ENCODE measurements at regions not wholly inside any gene's neighbourhood (a gene's known extent, or its start where the extent isn't known, plus 50 kb on each side); places are given as distances from the start of the nearest gene placed in this dataset.

GRCh38 chr22:48171271-48171691 lies 1408.8 kb downstream of the TBC1D22A start:
- Histone ChIP-seq H3K4me3 (ENCODE audit: low read length) (no peak overlapping the region), H3K27ac (ENCODE audit: low read depth, low read length) (no peak overlapping the region), H3K9ac (ENCODE audit: low read length) (no peak overlapping the region), H3K27me3 (ENCODE audit: control insufficient read depth, insufficient read depth, low read length) (no peaks in the 10 kb centered on the region), H3K36me3 (ENCODE audit: control insufficient read depth, insufficient read depth, low read length) (no peaks in the 10 kb centered on the region), H3K4me1 (ENCODE audit: control insufficient read depth, insufficient read depth, low read length) (no peaks in the 10 kb centered on the region)

- Histone ChIP-seq H3K4me3 (ENCODE audit: low read length) (no peak overlapping the region), H3K27me3 (ENCODE audit: control insufficient read depth, insufficient read depth, low read length) (no peaks in the 10 kb centered on the region), H3K36me3 (ENCODE audit: control insufficient read depth, insufficient read depth, low read length) (no peaks in the 10 kb centered on the region), H3K9ac (ENCODE audit: low read length) (no peak overlapping the region), H3K27ac (ENCODE audit: low read depth, low read length) (no peak overlapping the region), H3K4me1 (ENCODE audit: control insufficient read depth, insufficient read depth, low read length) (no peaks in the 10 kb centered on the region)
Observed at GRCh38 chr22:48169227-48169626, 1406.8 kb downstream of the TBC1D22A start.

- Histone ChIP-seq H3K27me3 (ENCODE audit: control insufficient read depth, insufficient read depth, low read length) (no peaks in the 10 kb centered on the region), H3K4me1 (ENCODE audit: control insufficient read depth, insufficient read depth, low read length) (no peaks in the 10 kb centered on the region), H3K4me3 (ENCODE audit: low read length) (no peak overlapping the region), H3K36me3 (ENCODE audit: control insufficient read depth, insufficient read depth, low read length) (no peaks in the 10 kb centered on the region), H3K9ac (ENCODE audit: low read length) (no peak overlapping the region), H3K27ac (ENCODE audit: low read depth, low read length) (no peak overlapping the region)
Observed at GRCh38 chr22:48167238-48167637, 1404.8 kb downstream of the TBC1D22A start.

GRCh38 chr22:48161298-48161697 lies 1398.8 kb downstream of the TBC1D22A start:
- no peaks in the 10 kb centered on the region for H3K27me3 ChIP-seq (ENCODE audit: control insufficient read depth, insufficient read depth, low read length)
- H3K27ac ChIP-seq (ENCODE audit: low read depth, low read length) = no peak overlapping the region
- H3K4me1 ChIP-seq (ENCODE audit: control insufficient read depth, insufficient read depth, low read length) = no peaks in the 10 kb centered on the region
- no peaks in the 10 kb centered on the region for H3K36me3 ChIP-seq (ENCODE audit: control insufficient read depth, insufficient read depth, low read length)
- H3K9ac ChIP-seq (ENCODE audit: low read length) = no peak overlapping the region
- no peak overlapping the region for H3K4me3 ChIP-seq (ENCODE audit: low read length)

- H3K9ac ChIP-seq (ENCODE audit: low read length) = no peak overlapping the region
- no peaks in the 10 kb centered on the region for H3K27me3 ChIP-seq (ENCODE audit: control insufficient read depth, insufficient read depth, low read length)
Observed at GRCh38 chr22:48157676-48158075, 1395.2 kb downstream of the TBC1D22A start.

GRCh38 chr22:48156603-48157355 lies 1394.3 kb downstream of the TBC1D22A start:
- no peak overlapping the region for H3K4me3 ChIP-seq (ENCODE audit: low read length)

More at GRCh38 chr22:48157676-48158075, 1395.2 kb downstream of the TBC1D22A start:
- Histone ChIP-seq H3K4me3 (ENCODE audit: low read length) (no peak overlapping the region), H3K36me3 (ENCODE audit: control insufficient read depth, insufficient read depth, low read length) (no peaks in the 10 kb centered on the region), H3K27ac (ENCODE audit: low read depth, low read length) (no peak overlapping the region), H3K4me1 (ENCODE audit: control insufficient read depth, insufficient read depth, low read length) (no peaks in the 10 kb centered on the region)

GRCh38 chr22:48155446-48155845 lies 1393.0 kb downstream of the TBC1D22A start:
- Histone ChIP-seq H3K9ac (ENCODE audit: low read length) (no peak overlapping the region), H3K4me3 (ENCODE audit: low read length) (no peak overlapping the region), H3K36me3 (ENCODE audit: control insufficient read depth, insufficient read depth, low read length) (no peaks in the 10 kb centered on the region), H3K27me3 (ENCODE audit: control insufficient read depth, insufficient read depth, low read length) (no peaks in the 10 kb centered on the region), H3K4me1 (ENCODE audit: control insufficient read depth, insufficient read depth, low read length) (no peaks in the 10 kb centered on the region), H3K27ac (ENCODE audit: low read depth, low read length) (no peak overlapping the region)

More at GRCh38 chr22:48156603-48157355, 1394.3 kb downstream of the TBC1D22A start:
- Histone ChIP-seq H3K9ac (ENCODE audit: low read length) (no peak overlapping the region), H3K27me3 (ENCODE audit: control insufficient read depth, insufficient read depth, low read length) (no peaks in the 10 kb centered on the region), H3K4me1 (ENCODE audit: control insufficient read depth, insufficient read depth, low read length) (no peaks in the 10 kb centered on the region), H3K27ac (ENCODE audit: low read depth, low read length) (no peak overlapping the region), H3K36me3 (ENCODE audit: control insufficient read depth, insufficient read depth, low read length) (no peaks in the 10 kb centered on the region)

GRCh38 chr22:48154943-48155240 lies 1392.4 kb downstream of the TBC1D22A start:
- H3K4me3 ChIP-seq (ENCODE audit: low read length) = no peak overlapping the region
- H3K9ac ChIP-seq (ENCODE audit: low read length) = no peak overlapping the region
- no peaks in the 10 kb centered on the region for H3K36me3 ChIP-seq (ENCODE audit: control insufficient read depth, insufficient read depth, low read length)
- no peaks in the 10 kb centered on the region for H3K4me1 ChIP-seq (ENCODE audit: control insufficient read depth, insufficient read depth, low read length)
- no peaks in the 10 kb centered on the region for H3K27me3 ChIP-seq (ENCODE audit: control insufficient read depth, insufficient read depth, low read length)
- no peak overlapping the region for H3K27ac ChIP-seq (ENCODE audit: low read depth, low read length)

GRCh38 chr22:48154169-48154942 lies 1391.9 kb downstream of the TBC1D22A start:
- Histone ChIP-seq H3K27me3 (ENCODE audit: control insufficient read depth, insufficient read depth, low read length) (no peaks in the 10 kb centered on the region), H3K4me1 (ENCODE audit: control insufficient read depth, insufficient read depth, low read length) (no peaks in the 10 kb centered on the region), H3K4me3 (ENCODE audit: low read length) (no peak overlapping the region), H3K9ac (ENCODE audit: low read length) (no peak overlapping the region), H3K27ac (ENCODE audit: low read depth, low read length) (no peak overlapping the region), H3K36me3 (ENCODE audit: control insufficient read depth, insufficient read depth, low read length) (no peaks in the 10 kb centered on the region)

GRCh38 chr22:48153726-48154125 lies 1391.3 kb downstream of the TBC1D22A start:
- H3K9ac ChIP-seq (ENCODE audit: low read length) = no peak overlapping the region

GRCh38 chr22:48152916-48153315 lies 1390.5 kb downstream of the TBC1D22A start:
- H3K4me3 ChIP-seq (ENCODE audit: low read length) = no peak overlapping the region
- no peaks in the 10 kb centered on the region for H3K4me1 ChIP-seq (ENCODE audit: control insufficient read depth, insufficient read depth, low read length)
- no peaks in the 10 kb centered on the region for H3K36me3 ChIP-seq (ENCODE audit: control insufficient read depth, insufficient read depth, low read length)
- no peak overlapping the region for H3K9ac ChIP-seq (ENCODE audit: low read length)
- no peak overlapping the region for H3K27ac ChIP-seq (ENCODE audit: low read depth, low read length)
- no peaks in the 10 kb centered on the region for H3K27me3 ChIP-seq (ENCODE audit: control insufficient read depth, insufficient read depth, low read length)

More at GRCh38 chr22:48153726-48154125, 1391.3 kb downstream of the TBC1D22A start:
- Histone ChIP-seq H3K36me3 (ENCODE audit: control insufficient read depth, insufficient read depth, low read length) (no peaks in the 10 kb centered on the region), H3K4me1 (ENCODE audit: control insufficient read depth, insufficient read depth, low read length) (no peaks in the 10 kb centered on the region), H3K27ac (ENCODE audit: low read depth, low read length) (no peak overlapping the region), H3K27me3 (ENCODE audit: control insufficient read depth, insufficient read depth, low read length) (no peaks in the 10 kb centered on the region), H3K4me3 (ENCODE audit: low read length) (no peak overlapping the region)

- no peak overlapping the region for H3K27ac ChIP-seq (ENCODE audit: low read depth, low read length)
- H3K4me3 ChIP-seq (ENCODE audit: low read length) = no peak overlapping the region
- H3K27me3 ChIP-seq (ENCODE audit: control insufficient read depth, insufficient read depth, low read length) = no peaks in the 10 kb centered on the region
- H3K4me1 ChIP-seq (ENCODE audit: control insufficient read depth, insufficient read depth, low read length) = no peaks in the 10 kb centered on the region
- H3K36me3 ChIP-seq (ENCODE audit: control insufficient read depth, insufficient read depth, low read length) = no peaks in the 10 kb centered on the region
- no peak overlapping the region for H3K9ac ChIP-seq (ENCODE audit: low read length)
Observed at GRCh38 chr22:48152164-48152775, 1389.8 kb downstream of the TBC1D22A start.
